Loucy (cell line): ENCODE measurements at regions not wholly inside any gene's neighbourhood (a gene's known extent, or its start where the extent isn't known, plus 50 kb on each side); places are given as distances from the start of the nearest gene placed in this dataset.

Source experiments
- EZH2phosphoT487 ChIP-seq: fragments of 200-600 bp; IDR thresholded peaks from 2 replicates; pipeline ENCODE4 v1.6.1; 2018; ENCODE audit warnings: antibody characterized with exemption, mild to moderate bottlenecking, moderate library complexity, borderline replicate concordance
- TF ChIP-seq, protein P1 (sequence below): fragments of 200-600 bp; sonication (generic); conservative IDR thresholded peaks from 2 replicates; pipeline ENCODE4 v1.5.1; 2014; ENCODE audit warnings: mild to moderate bottlenecking, antibody characterized with exemption, low read length

DNA sequence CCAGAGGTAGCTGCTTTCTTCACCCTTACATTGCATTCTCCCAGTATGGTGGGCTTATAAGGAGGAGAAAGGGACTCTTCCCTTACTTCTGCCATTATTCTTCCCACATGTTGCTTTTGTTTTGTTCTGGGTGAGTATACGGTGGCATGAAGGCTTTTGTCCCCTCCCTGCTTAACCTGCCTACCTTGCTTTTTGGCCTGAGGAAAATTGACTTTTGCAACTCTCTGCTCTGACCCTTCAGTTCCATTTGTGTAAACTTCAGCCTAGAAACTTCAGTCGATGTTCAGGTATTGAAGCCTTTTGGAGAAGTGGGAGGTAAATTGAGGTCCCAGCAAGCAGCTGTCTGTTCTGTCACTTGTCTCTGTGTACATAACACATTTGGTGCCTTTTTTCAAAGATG lies 110.2 kb downstream of the PCSK1 start:
- TF ChIP-seq, protein P1, sequence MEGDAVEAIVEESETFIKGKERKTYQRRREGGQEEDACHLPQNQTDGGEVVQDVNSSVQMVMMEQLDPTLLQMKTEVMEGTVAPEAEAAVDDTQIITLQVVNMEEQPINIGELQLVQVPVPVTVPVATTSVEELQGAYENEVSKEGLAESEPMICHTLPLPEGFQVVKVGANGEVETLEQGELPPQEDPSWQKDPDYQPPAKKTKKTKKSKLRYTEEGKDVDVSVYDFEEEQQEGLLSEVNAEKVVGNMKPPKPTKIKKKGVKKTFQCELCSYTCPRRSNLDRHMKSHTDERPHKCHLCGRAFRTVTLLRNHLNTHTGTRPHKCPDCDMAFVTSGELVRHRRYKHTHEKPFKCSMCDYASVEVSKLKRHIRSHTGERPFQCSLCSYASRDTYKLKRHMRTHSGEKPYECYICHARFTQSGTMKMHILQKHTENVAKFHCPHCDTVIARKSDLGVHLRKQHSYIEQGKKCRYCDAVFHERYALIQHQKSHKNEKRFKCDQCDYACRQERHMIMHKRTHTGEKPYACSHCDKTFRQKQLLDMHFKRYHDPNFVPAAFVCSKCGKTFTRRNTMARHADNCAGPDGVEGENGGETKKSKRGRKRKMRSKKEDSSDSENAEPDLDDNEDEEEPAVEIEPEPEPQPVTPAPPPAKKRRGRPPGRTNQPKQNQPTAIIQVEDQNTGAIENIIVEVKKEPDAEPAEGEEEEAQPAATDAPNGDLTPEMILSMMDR = no peak
- no peak for TF ChIP-seq EZH2phosphoT487
